ENCODE measurements at regions not wholly inside any gene's neighbourhood (a gene's known extent, or its start where the extent isn't known, plus 50 kb on each side); places are given as distances from the start of the nearest gene placed in this dataset.

- DNase-seq (ENCODE audit: extremely low read depth, low read depth): no peak
These were observed 173.8 kb upstream of the PPP2R2D start for GRCh38 chr10:131726967-131727366.

- no peak for DNase-seq (ENCODE audit: extremely low read depth, low read depth)
These were observed 173.2 kb upstream of the PPP2R2D start for GRCh38 chr10:131727560-131727959.

DNA sequence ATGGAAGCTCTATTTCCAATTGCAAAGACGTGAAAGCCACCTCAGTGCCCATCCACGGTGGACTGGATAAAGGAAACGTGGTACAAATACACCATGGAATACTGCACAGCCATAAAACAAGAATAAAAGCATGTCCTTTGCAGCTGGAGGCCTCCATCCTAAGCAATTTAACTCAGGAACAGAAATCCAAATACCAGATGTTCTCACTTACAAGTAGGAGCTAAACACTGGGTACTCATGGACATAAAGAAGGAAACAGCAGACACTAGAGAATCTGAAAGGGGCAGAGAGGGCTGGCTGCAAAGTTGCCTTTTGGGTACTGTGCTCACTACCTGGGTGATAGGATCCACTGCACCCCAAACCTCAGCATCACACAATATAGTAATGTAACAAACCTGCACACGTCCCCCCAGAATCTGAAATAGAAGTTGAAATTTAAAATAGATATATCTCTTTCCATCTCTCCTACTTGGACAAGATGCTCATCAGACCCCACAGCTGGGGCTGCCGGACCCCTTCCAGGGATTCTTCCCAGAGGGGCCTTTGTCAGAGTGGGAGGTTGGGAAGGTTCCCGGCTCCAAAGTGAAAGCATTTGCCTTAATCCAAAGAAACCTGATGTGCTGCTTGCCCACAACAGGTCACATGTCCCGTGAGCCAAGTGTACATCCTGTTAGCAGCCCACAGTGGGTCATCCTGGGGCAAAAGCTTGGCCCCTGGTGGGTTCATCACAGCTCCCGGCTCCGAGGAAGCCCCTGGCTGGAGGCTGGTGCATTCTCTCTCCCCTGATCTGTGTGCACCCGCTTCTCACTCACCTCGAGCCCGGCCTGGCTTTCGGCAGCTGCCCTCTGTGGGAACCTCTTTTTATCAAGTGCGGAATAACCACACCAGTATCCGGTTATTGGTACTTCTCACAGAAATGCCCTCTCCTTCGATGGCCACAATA lies 172.3 kb upstream of the PPP2R2D start:
- DNase-seq (ENCODE audit: extremely low read depth, low read depth): no peak

GRCh38 chr10:131729361-131729760 lies 171.4 kb upstream of the PPP2R2D start:
- no peak for DNase-seq (ENCODE audit: extremely low read depth, low read depth)

GRCh38 chr10:131729938-131730660 lies 170.7 kb upstream of the PPP2R2D start:
- DNase-seq (ENCODE audit: extremely low read depth, low read depth): no peak

DNA sequence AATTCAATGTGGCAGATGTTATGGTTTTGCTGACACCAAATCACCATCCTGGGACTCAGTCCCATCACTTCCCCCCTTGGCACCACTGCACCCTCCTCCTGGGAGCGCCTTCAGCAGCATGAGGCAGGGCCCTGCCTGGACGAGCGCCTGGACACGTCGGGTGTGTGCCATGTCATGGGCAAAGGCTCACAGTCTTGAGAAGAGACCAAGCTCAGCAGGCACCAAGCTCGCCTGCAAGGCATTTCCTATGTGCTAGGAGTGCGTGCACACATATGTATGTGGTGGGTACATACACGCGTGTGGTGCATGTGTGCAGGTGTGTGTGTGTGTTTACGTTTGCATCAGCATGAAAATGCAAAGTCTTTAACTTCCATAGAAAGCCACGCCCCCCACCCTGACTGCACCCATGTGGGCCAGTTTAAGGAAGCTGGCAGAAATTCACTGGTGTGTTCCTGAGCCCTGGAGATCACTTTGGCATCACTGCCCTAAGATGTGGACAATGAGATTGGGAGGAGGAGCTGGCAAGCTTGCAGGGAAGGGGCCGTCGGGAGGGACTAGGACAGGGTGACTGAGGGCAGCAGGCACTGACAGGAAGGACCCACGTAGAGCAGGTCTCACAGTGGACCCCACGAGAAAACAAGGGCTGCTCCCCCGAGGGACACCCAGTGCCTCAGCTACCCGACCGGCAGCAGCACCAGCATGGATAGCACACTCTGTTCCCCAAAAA lies 169.9 kb upstream of the PPP2R2D start:
- DNase-seq (ENCODE audit: extremely low read depth, low read depth): no peak

DNA sequence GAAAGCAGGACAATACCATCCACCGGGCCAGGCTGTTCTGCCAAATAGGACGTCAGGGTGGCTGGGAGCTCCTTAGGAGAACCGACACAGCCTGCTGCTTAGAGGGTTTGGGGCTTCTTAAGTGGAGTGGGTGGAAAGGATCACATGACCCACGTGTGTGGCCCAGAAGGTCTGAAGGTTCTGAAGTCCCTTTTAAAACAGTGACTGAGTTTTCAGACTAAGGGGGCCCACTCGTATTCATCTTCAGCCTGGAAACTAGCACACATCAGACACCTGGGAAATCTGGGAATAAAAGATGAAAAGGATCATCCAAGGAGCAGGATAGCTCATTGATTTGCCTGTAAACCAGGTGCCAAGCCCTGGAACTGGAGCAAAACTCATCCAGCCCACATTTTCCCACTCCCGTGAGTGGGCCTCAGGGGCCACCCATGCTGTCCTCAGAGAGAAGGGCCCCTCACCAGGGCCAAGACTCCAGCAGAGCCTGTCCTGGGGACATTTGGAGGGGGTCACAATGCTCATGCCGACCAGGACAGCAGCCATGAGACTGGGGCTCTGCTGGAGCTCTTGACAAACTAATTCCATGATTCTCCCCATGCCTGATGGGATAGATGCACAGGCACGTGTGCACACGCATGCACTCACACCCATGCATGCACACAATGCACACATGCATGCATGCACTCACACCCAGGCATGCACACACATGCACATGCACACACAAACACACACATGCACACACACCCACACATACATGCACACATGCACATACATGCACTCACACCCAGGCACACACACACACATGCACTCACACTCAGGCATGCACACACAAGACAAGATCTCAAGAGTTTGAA lies 168.8 kb upstream of the PPP2R2D start:
- DNase-seq (ENCODE audit: extremely low read depth, low read depth): no peak

- no peak for DNase-seq (ENCODE audit: extremely low read depth, low read depth)
These were observed 168.1 kb upstream of the PPP2R2D start for GRCh38 chr10:131732631-131733127.

- DNase-seq (ENCODE audit: extremely low read depth, low read depth): no peak
These were observed 167.2 kb upstream of the PPP2R2D start for GRCh38 chr10:131733596-131733995.

DNA sequence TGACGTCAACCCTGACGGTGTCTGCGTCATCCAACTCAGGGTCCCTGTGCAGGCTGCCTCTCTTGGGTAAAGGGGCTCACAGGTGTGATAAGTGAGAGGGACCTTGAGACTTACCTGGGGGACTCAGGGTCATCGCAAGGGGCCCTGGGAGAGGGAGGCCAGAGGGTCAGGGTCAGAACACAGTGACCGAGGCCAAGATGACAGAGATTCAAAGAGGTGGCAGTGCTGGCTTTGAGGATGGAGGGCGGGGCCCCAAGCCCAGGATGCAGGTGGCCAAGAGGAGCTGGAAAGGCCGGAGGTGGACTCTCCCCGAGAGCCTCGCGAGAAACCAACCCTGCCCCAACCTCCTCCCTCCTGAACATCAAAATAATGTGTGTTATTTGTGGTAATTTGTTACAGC lies 165.2 kb upstream of the PPP2R2D start:
- DNase-seq (ENCODE audit: extremely low read depth, low read depth): no peak

DNA sequence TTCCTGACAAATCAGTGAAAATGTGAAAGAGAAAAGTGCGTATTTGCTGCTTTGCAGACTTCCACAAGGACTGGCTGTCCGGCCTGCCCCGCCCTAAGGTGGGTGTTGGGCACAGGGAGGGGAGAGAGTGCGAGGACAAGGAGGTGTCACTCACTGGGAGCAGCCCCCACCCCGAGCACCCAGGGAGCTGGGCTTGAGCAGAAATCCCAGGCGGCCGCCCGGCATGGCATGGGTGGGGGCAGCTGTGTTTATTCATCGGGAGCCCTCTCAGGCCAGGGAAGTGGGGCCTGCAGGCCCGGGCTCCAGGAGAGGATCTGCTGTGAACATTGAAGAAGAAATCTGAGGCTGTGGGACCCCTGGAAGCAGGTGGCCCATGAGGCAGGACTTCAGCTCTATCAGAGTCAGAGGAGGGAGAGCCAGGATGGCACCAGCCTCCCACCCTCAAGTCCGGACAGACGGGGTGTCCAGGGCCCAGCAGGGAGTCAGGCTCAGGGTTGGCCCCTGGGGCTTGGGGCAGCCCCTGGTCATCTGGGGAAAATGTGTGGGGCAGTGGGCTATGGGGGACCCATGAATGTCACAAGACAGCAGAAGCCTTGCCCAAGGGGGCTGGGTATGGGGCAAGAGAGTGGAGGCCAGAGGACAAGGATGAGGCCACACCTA lies 164.4 kb upstream of the PPP2R2D start:
- no peak for DNase-seq (ENCODE audit: extremely low read depth, low read depth)

DNA sequence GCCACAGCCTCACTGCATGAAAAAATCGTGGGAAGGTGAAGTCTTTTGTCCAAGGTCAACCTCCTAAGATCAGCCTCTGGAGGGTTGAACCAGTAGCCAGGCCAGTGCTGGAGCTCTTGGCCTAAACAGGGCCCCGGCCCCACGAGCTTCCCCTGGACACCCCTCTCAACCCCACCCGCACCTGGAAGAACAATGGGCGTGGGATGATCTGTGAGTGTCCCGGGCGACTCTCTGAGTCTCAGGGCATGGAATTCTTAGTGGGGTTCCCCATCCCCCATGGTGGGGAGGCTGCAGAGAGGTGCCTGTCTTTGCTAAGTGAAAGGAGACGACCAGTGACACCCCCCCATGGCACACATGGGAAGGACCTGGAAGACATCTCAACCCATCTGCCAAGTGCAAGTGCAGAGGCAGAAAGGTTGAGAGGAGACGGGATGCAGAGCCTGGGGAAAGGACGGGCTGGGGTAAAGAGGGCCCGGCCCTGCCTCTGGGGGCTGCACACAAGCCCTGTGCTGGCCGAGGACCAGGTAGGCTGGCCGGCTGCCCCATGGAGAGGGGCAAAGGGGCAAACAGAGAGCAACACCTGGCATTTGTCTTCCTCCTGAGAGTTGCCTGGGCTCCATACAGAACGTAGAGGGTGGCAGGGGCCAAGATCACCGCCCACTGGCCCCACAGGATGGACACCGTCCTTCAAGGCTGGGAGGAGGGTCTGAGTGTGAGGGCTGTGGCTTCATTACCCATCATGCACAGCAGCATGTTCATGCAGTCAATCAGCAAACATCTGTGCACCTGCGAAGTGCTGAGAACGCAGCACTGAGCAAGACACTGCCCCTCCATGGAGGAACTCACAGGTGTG lies 163.0 kb upstream of the PPP2R2D start:
- DNase-seq (ENCODE audit: extremely low read depth, low read depth): no peak

DNA sequence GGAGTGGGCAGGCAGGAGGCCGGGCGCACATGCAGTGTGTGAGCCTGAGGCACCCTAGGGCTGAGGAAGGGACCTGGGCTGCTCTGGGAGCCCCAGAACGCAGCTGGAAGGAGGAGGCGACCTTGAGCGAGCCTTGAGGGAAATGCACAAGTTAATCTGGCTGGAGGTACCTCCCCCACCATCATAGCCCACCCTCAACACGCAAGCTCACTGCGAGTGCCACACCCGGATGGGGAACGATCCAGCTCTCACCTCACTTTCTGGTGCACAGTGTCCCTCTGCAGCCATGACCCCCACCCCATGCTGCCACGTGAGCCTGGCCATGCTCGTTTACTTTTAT lies 162.4 kb upstream of the PPP2R2D start:
- no peak for DNase-seq (ENCODE audit: extremely low read depth, low read depth)

- DNase-seq (ENCODE audit: extremely low read depth, low read depth): no peak
These were observed 161.6 kb upstream of the PPP2R2D start for GRCh38 chr10:131739206-131739605.

DNA sequence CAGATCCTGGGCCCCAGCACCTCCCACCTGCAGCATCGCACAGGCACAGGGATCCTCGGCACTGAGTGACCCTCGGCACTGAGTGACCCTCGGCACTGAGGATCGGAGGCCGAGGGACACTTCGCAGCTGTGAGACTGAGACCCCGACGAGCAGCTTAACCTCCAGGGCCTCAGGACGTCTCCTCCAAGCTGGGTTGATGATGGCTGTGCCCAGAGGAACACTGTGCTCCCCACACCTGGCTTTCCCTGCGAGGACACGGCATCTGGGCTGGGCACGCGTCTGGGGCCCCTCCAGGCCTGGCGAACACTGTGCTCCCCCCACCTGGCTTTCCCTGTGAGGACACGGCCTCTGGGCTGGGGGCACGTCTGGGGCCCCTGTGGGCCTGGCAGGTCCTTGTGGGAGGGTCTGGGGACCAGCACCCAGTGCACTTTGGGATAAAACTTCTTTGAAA lies 158.3 kb upstream of the PPP2R2D start:
- DNase-seq (ENCODE audit: extremely low read depth, low read depth): no peak

DNA sequence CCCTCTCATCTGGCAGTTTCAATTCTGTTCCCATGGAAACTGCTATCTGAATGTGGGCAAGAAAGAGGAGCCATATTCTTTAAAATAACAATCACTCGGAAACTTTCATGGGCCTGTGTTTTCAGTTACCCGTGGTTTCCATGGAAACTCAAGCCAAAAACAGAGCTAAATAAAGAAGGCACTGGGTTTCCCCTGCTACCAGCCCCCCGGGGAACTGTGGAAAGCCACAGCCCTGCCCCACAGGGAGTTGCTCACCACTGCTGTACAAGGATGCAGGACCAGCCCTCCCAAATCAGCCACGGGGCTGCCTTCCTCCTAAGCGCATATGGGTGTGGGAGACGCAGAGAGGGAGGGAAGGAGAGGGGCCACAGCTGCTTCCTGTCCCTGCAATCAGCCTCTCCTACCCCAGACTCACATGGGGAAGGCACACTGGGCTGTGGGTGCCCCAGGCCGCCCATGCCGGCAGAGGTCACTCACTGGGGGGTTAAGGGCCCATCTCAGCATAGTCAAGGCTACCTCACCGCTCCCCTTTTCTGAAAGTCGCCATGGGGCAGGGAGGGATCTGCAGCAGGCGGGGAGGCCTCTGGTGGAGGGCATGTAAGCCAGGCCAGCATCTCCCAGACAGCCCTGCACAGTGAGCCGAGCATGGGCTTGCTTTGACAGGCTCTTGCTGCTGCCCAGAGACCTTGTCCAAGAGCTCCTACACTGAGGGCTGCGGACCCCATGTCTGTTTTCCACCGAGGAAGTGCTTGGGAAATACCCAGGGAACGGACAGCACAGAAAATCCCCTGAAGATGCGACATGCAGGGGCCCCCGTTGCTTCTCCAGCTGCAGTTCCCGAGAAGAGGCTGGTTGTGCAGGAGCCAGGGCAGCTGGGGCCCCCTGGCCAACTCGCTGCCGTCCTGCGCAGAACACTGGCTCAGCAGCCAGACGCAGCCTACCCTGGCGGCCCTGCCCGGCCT lies 157.3 kb upstream of the PPP2R2D start:
- DNase-seq (ENCODE audit: extremely low read depth, low read depth): no peak

GRCh38 chr10:131744346-131744745 lies 156.5 kb upstream of the PPP2R2D start:
- no peak for DNase-seq (ENCODE audit: extremely low read depth, low read depth)

DNA sequence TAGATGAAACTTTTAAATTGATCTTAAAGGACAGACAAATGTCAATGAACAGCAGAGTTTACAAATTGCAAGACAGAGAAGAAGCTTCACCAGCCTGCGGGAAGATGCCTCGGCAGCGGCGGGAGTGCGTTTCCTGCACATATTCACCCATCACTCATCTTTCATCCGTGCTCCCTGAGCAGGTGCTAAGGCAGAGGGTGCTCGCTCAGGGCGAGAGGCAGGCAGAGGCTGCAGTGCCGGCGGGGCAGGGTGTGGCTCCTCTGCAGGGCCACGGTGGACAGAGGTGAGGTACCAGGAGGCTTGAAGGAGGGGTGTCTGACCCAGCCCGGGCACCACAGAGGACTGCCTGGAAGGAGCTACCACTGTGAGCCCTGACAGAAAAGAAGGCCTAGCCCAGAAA lies 155.2 kb upstream of the PPP2R2D start:
- DNase-seq (ENCODE audit: extremely low read depth, low read depth): no peak
